ENCODE measurements at regions not wholly inside any gene's neighbourhood (a gene's known extent, or its start where the extent isn't known, plus 50 kb on each side); places are given as distances from the start of the nearest gene placed in this dataset.

DNA sequence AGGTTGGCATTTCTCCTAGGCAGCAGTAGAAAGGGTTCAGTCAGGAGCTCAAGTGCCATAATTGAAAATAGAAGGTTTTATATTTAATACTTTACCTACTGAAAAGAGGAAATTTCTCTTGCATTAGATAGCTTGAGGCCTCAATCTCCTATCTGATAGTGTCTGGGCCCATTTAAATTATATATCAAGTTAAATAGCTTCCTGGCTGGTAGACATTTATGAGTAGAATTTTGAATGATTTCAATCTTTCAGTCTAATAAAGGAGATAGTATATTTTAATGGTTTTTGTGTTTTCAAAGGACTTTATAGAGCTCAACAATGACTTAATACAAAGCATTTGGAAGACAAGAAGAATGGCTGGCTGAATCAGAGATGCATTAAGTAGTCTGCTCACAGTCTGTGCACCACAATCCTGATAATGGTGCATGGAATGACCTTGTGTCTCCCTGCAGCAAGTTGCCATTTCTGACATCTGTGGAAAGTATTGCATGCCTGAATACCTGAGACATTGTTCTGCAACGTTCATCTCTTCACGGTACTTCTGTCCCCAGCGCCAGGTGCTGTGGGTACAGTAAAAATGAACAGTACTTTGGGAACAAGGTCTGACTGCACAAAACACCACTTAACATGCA is 974.1 kb downstream of the TMTC2 start:
- no peak overlapping the region for H2AFZ ChIP-seq (ENCODE audit: low read depth, low read length)
- H4K20me1 ChIP-seq (ENCODE audit: insufficient read depth, low read length): no peaks in the 10 kb centered on the region
- no peaks in the 10 kb centered on the region for H3K4me1 ChIP-seq (ENCODE audit: insufficient read depth, low read length)
- no peaks in the 10 kb centered on the region for H3K27me3 ChIP-seq (ENCODE audit: insufficient read depth, low read length, poor library complexity)
- DNase-seq (no peak), ATAC-seq (ENCODE audit: insufficient read depth, low read depth) (no peak)
- no peaks in the 10 kb centered on the region for H3K79me2 ChIP-seq (ENCODE audit: insufficient read depth, low read length)
- H3K9ac ChIP-seq (ENCODE audit: low read depth, low read length): no peak overlapping the region
- TF ChIP-seq, protein P1, sequence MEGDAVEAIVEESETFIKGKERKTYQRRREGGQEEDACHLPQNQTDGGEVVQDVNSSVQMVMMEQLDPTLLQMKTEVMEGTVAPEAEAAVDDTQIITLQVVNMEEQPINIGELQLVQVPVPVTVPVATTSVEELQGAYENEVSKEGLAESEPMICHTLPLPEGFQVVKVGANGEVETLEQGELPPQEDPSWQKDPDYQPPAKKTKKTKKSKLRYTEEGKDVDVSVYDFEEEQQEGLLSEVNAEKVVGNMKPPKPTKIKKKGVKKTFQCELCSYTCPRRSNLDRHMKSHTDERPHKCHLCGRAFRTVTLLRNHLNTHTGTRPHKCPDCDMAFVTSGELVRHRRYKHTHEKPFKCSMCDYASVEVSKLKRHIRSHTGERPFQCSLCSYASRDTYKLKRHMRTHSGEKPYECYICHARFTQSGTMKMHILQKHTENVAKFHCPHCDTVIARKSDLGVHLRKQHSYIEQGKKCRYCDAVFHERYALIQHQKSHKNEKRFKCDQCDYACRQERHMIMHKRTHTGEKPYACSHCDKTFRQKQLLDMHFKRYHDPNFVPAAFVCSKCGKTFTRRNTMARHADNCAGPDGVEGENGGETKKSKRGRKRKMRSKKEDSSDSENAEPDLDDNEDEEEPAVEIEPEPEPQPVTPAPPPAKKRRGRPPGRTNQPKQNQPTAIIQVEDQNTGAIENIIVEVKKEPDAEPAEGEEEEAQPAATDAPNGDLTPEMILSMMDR (IDR thresholded peaks at IDR 0.05; ENCODE audit: borderline replicate concordance, extremely low read depth, low read length, poor library complexity, severe bottlenecking): no peak
- no peak for TF ChIP-seq EZH2 (IDR thresholded peaks at IDR 0.05; ENCODE audit: borderline replicate concordance, low read depth, low read length, severe bottlenecking)
- no peaks in the 10 kb centered on the region for H3K9me3 ChIP-seq (ENCODE audit: insufficient read depth, low read length, severe bottlenecking)
- H3K36me3 ChIP-seq (ENCODE audit: insufficient read depth, low read length): no peaks in the 10 kb centered on the region
- H3K27ac ChIP-seq (ENCODE audit: low read length): no peak overlapping the region
- H3K4me2 ChIP-seq (ENCODE audit: insufficient read depth, low read length): no peak overlapping the region
- H3K4me3 ChIP-seq (ENCODE audit: low read depth in 1 of 2, low read length in 2 of 2): no peak overlapping the region

DNA sequence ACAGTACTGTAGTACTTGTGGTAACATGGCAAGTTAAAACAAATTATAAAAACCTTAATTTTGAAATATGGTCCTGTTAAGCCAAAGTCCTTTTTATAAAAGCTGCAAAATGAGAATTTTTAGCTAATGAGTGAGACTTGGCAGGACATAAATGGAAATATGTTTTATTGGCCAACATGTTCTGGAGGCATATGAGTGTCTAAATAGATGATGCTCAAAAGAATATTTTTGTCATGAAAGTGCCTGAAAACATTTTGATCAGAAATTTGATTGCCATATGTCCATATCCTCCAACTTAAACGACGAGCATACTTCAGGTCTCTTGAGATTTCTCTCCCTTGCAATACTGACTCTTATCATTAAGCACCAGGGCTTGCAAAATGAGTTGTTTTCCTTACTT is 972.6 kb downstream of the TMTC2 start:
- no peak overlapping the region for H3K4me2 ChIP-seq (ENCODE audit: insufficient read depth, low read length)
- no peaks in the 10 kb centered on the region for H3K27me3 ChIP-seq (ENCODE audit: insufficient read depth, low read length, poor library complexity)
- ATAC-seq (ENCODE audit: insufficient read depth, low read depth) (no peak), DNase-seq (no peak)
- H3K9me3 ChIP-seq (ENCODE audit: insufficient read depth, low read length, severe bottlenecking): no peaks in the 10 kb centered on the region
- no peak overlapping the region for H3K4me3 ChIP-seq (ENCODE audit: low read depth in 1 of 2, low read length in 2 of 2)
- H4K20me1 ChIP-seq (ENCODE audit: insufficient read depth, low read length): no peaks in the 10 kb centered on the region
- H3K9ac ChIP-seq (ENCODE audit: low read depth, low read length): no peak overlapping the region
- no peaks in the 10 kb centered on the region for H3K4me1 ChIP-seq (ENCODE audit: insufficient read depth, low read length)
- no peaks in the 10 kb centered on the region for H3K36me3 ChIP-seq (ENCODE audit: insufficient read depth, low read length)
- TF ChIP-seq, protein P1 (IDR thresholded peaks at IDR 0.05; ENCODE audit: borderline replicate concordance, extremely low read depth, low read length, poor library complexity, severe bottlenecking): no peak
- no peak for TF ChIP-seq EZH2 (IDR thresholded peaks at IDR 0.05; ENCODE audit: borderline replicate concordance, low read depth, low read length, severe bottlenecking)
- no peak overlapping the region for H3K27ac ChIP-seq (ENCODE audit: low read length)
- H3K79me2 ChIP-seq (ENCODE audit: insufficient read depth, low read length): no peaks in the 10 kb centered on the region
- H2AFZ ChIP-seq (ENCODE audit: low read depth, low read length): no peak overlapping the region

DNA sequence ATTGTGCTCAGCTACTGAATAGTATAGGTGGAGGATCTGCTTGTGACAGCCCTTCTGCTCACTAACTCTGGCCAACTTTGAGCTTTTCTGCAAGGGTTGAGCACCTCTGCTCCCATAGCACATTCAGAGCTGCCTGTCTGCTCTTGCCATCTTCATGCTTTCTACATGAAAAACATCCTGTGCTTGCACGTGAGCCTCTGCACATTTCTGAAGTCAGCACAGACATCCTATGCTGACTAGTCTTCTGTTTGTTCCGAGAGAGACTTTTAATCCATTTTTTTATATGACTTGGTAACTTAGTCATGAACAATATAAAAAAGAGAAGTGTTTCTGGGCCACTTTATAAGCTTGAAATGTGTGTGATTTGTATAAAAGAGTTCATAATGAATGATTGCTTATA is 969.3 kb downstream of the TMTC2 start:
- H3K36me3 ChIP-seq (ENCODE audit: insufficient read depth, low read length): no peaks in the 10 kb centered on the region
- H3K27ac ChIP-seq (ENCODE audit: low read length): no peak overlapping the region
- no peak for TF ChIP-seq EZH2 (IDR thresholded peaks at IDR 0.05; ENCODE audit: borderline replicate concordance, low read depth, low read length, severe bottlenecking)
- TF ChIP-seq, protein P1 (IDR thresholded peaks at IDR 0.05; ENCODE audit: borderline replicate concordance, extremely low read depth, low read length, poor library complexity, severe bottlenecking): no peak
- no peak overlapping the region for H3K9ac ChIP-seq (ENCODE audit: low read depth, low read length)
- no peak for ATAC-seq (ENCODE audit: insufficient read depth, low read depth)
- no peaks in the 10 kb centered on the region for H4K20me1 ChIP-seq (ENCODE audit: insufficient read depth, low read length)
- H3K79me2 ChIP-seq (ENCODE audit: insufficient read depth, low read length): no peaks in the 10 kb centered on the region
- no peak overlapping the region for H2AFZ ChIP-seq (ENCODE audit: low read depth, low read length)
- H3K27me3 ChIP-seq (ENCODE audit: insufficient read depth, low read length, poor library complexity): no peaks in the 10 kb centered on the region
- H3K4me3 ChIP-seq (ENCODE audit: low read depth in 1 of 2, low read length in 2 of 2): no peak overlapping the region
- H3K4me2 ChIP-seq (ENCODE audit: insufficient read depth, low read length): no peak overlapping the region
- DNase-seq: no peak
- no peaks in the 10 kb centered on the region for H3K4me1 ChIP-seq (ENCODE audit: insufficient read depth, low read length)
- H3K9me3 ChIP-seq (ENCODE audit: insufficient read depth, low read length, severe bottlenecking): no peaks in the 10 kb centered on the region

All from DND-41 (cell line).